SKM-1 treated with dmso at 0.1 percent for 144 hours (cell line): ENCODE measurements at regions not wholly inside any gene's neighbourhood (a gene's known extent, or its start where the extent isn't known, plus 50 kb on each side); places are given as distances from the start of the nearest gene placed in this dataset.
A peak's percentile ranks its signal among the peaks of the same experiment; 100 is the strongest.

Source experiments
- DNase-seq: peaks from one replicate; lab custom pipeline; 2025; ENCODE audit not compliant: unreplicated experiment; lab: John Stamatoyannopoulos, UW

GRCh38 chr9:107872457-107873192, 383.1 kb upstream of the KLF4 start:
- DNase-seq = no peak

GRCh38 chr9:107870927-107871680, 381.5 kb upstream of the KLF4 start:
- DNase-seq = no peak

GRCh38 chr9:107870221-107870620, 380.7 kb upstream of the KLF4 start:
- DNase-seq = no peak

GRCh38 chr9:107869111-107869510, 379.5 kb upstream of the KLF4 start:
- no peak for DNase-seq

- DNase-seq = no peak
Observed at GRCh38 chr9:107868186-107868585, 378.6 kb upstream of the KLF4 start.

GRCh38 chr9:107867738-107868137, 378.2 kb upstream of the KLF4 start:
- no peak for DNase-seq

GRCh38 chr9:107866711-107867311, 377.2 kb upstream of the KLF4 start:
- DNase-seq = peak; percentile 79

GRCh38 chr9:107863396-107863795, 373.8 kb upstream of the KLF4 start:
- DNase-seq = no peak

- no peak for DNase-seq
Observed at GRCh38 chr9:107862881-107863280, 373.3 kb upstream of the KLF4 start.

GRCh38 chr9:107862323-107862722, 372.8 kb upstream of the KLF4 start:
- peak; percentile 36 for DNase-seq

- no peak for DNase-seq
Observed at GRCh38 chr9:107861075-107861474, 371.5 kb upstream of the KLF4 start.

GRCh38 chr9:107858260-107858659, 368.7 kb upstream of the KLF4 start:
- no peak for DNase-seq

- no peak for DNase-seq
Observed at GRCh38 chr9:107856633-107857032, 367.1 kb upstream of the KLF4 start.

GRCh38 chr9:107855164-107855563, 365.6 kb upstream of the KLF4 start:
- no peak for DNase-seq

GRCh38 chr9:107853461-107853860, 363.9 kb upstream of the KLF4 start:
- DNase-seq = no peak

GRCh38 chr9:107852891-107853290, 363.3 kb upstream of the KLF4 start:
- DNase-seq = no peak

GRCh38 chr9:107850653-107851052, 361.1 kb upstream of the KLF4 start:
- no peak for DNase-seq

GRCh38 chr9:107847978-107848964, 358.7 kb upstream of the KLF4 start:
- peak; percentile 31 for DNase-seq

- no peak for DNase-seq
Observed at GRCh38 chr9:107842530-107842929, 353.0 kb upstream of the KLF4 start.

- peak; percentile 29 for DNase-seq
Observed at GRCh38 chr9:107841076-107841475, 351.5 kb upstream of the KLF4 start.

- DNase-seq = no peak
Observed at GRCh38 chr9:107839371-107839770, 349.8 kb upstream of the KLF4 start.
